Vagina (tissue), 2 donors: ENCODE measurements at regions not wholly inside any gene's neighbourhood (a gene's known extent, or its start where the extent isn't known, plus 50 kb on each side); places are given as distances from the start of the nearest gene placed in this dataset.

ENCODE experiments used
- POLR2A ChIP-seq, 2 donors: fragments of 450-650 bp; IDR thresholded peaks; one replicate each; pipeline ENCODE4 v1.6.1; 2017; ENCODE audit warnings: antibody characterized with exemption in 2 of 2, mild to moderate bottlenecking in 2 of 2, moderate library complexity in 2 of 2
- TF ChIP-seq, protein P1 (sequence below), 3 experiments: fragments of 450-650 bp in 2 of 3; fragments of 200-600 bp in 1 of 3; sonication (generic) in 1 of 3; IDR thresholded peaks; one replicate each; pipeline ENCODE4 v1.5.1; 2017 to 2019; ENCODE audit warnings: antibody characterized with exemption in 3 of 3, mild to moderate bottlenecking in 2 of 3, moderate library complexity in 2 of 3

DNA sequence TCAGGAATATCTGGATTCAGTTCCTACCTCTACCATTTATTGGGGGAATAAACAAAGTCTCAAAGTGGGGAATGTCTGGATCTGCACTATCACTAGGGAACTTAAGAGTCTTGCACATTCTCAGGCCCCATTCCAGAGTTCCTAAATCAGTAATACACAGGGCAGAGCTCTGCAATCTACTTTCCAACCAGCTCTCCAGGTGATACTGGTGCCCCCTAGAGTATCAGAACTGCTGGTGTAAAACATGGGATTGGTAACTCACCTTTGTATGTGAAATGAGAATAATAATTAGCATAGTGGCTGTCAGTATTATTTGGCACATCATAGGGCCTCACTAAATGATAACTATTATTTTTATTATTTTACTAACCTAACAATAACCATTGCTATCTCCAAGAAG is 278.8 kb upstream of the IMPG1 start:
- TF ChIP-seq POLR2A (IDR thresholded peaks at IDR 0.05), result no peak
- TF ChIP-seq, protein P1, sequence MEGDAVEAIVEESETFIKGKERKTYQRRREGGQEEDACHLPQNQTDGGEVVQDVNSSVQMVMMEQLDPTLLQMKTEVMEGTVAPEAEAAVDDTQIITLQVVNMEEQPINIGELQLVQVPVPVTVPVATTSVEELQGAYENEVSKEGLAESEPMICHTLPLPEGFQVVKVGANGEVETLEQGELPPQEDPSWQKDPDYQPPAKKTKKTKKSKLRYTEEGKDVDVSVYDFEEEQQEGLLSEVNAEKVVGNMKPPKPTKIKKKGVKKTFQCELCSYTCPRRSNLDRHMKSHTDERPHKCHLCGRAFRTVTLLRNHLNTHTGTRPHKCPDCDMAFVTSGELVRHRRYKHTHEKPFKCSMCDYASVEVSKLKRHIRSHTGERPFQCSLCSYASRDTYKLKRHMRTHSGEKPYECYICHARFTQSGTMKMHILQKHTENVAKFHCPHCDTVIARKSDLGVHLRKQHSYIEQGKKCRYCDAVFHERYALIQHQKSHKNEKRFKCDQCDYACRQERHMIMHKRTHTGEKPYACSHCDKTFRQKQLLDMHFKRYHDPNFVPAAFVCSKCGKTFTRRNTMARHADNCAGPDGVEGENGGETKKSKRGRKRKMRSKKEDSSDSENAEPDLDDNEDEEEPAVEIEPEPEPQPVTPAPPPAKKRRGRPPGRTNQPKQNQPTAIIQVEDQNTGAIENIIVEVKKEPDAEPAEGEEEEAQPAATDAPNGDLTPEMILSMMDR (IDR thresholded peaks at IDR 0.05), result no peak
